ENCODE measurements at regions not wholly inside any gene's neighbourhood (a gene's known extent, or its start where the extent isn't known, plus 50 kb on each side); places are given as distances from the start of the nearest gene placed in this dataset.

GRCh38 chr3:168443965-168444364, 348.2 kb upstream of the GOLIM4 start:
- no peaks in the 10 kb centered on the region for H4K20me1 ChIP-seq (ENCODE audit: insufficient read depth, poor library complexity, severe bottlenecking)
- H3K9me2 ChIP-seq (replicated peaks; ENCODE audit: insufficient read depth), result no peaks in the 10 kb centered on the region
- H3K4me1 ChIP-seq (ENCODE audit: insufficient read depth), result no peaks in the 10 kb centered on the region
- H3K27me3 ChIP-seq, result no peaks in the 10 kb centered on the region
- no peak overlapping the region for H2AFZ ChIP-seq
- H3K4me3 ChIP-seq, result no peak overlapping the region
- TF ChIP-seq EZH2phosphoT487 (IDR thresholded peaks at IDR 0.05; ENCODE audit: low read depth, severe bottlenecking, unreplicated experiment), result no peak
- no peak for TF ChIP-seq CTCF (IDR thresholded peaks at IDR 0.05; ENCODE audit: poor library complexity)
- no peak for TF ChIP-seq EZH2 (IDR thresholded peaks at IDR 0.05; ENCODE audit: borderline replicate concordance)
- H3K27ac ChIP-seq, result no peak overlapping the region
- 53% methylated on average over 1 of the region's 1 CpG for whole genome bisulfite sequencing (ENCODE audit: low lambda C conversion rate, missing lambda C conversion rate)
- H3K4me2 ChIP-seq, result no peak overlapping the region
- no peak for DNase-seq (ENCODE audit: low spot score)
- H3K9me3 ChIP-seq (ENCODE audit: low read depth), result no peaks in the 10 kb centered on the region
- H3K79me2 ChIP-seq, result no peaks in the 10 kb centered on the region
- H3K36me3 ChIP-seq (replicated peaks; ENCODE audit: insufficient read depth, low read depth), result no peaks in the 10 kb centered on the region

- WGBS (ENCODE audit: low lambda C conversion rate, missing lambda C conversion rate), result 53% methylated on average over 2 of the region's 2 CpGs
- Histone ChIP-seq H3K36me3 (replicated peaks; ENCODE audit: insufficient read depth, low read depth) (no peaks in the 10 kb centered on the region), H4K20me1 (ENCODE audit: insufficient read depth, poor library complexity, severe bottlenecking) (no peaks in the 10 kb centered on the region), H3K9me2 (replicated peaks; ENCODE audit: insufficient read depth) (no peaks in the 10 kb centered on the region), H3K27me3 (no peaks in the 10 kb centered on the region), H3K9me3 (ENCODE audit: low read depth) (no peaks in the 10 kb centered on the region), H3K4me1 (ENCODE audit: insufficient read depth) (no peaks in the 10 kb centered on the region), H2AFZ (no peak overlapping the region), H3K79me2 (no peaks in the 10 kb centered on the region), H3K4me3 (no peak overlapping the region), H3K27ac (no peak overlapping the region), H3K4me2 (no peak overlapping the region)
- no peak for DNase-seq (ENCODE audit: low spot score)
- no peak for TF ChIP-seq CTCF (IDR thresholded peaks at IDR 0.05; ENCODE audit: poor library complexity)
- no peak for TF ChIP-seq EZH2 (IDR thresholded peaks at IDR 0.05; ENCODE audit: borderline replicate concordance)
- TF ChIP-seq EZH2phosphoT487 (IDR thresholded peaks at IDR 0.05; ENCODE audit: low read depth, severe bottlenecking, unreplicated experiment), result no peak
Observed at GRCh38 chr3:168442502-168442901, 346.8 kb upstream of the GOLIM4 start.

- Histone ChIP-seq H3K4me1 (ENCODE audit: insufficient read depth) (no peaks in the 10 kb centered on the region), H2AFZ (no peak overlapping the region), H4K20me1 (ENCODE audit: insufficient read depth, poor library complexity, severe bottlenecking) (no peaks in the 10 kb centered on the region), H3K36me3 (replicated peaks; ENCODE audit: insufficient read depth, low read depth) (no peaks in the 10 kb centered on the region), H3K79me2 (no peaks in the 10 kb centered on the region), H3K9me2 (replicated peaks; ENCODE audit: insufficient read depth) (no peaks in the 10 kb centered on the region), H3K27ac (no peak overlapping the region), H3K4me3 (no peak overlapping the region), H3K4me2 (no peak overlapping the region), H3K27me3 (no peaks in the 10 kb centered on the region), H3K9me3 (ENCODE audit: low read depth) (no peaks in the 10 kb centered on the region)
- 95% methylated on average over 1 of the region's 1 CpG for WGBS (ENCODE audit: low lambda C conversion rate, missing lambda C conversion rate)
- TF ChIP-seq CTCF (IDR thresholded peaks at IDR 0.05; ENCODE audit: poor library complexity) (no peak), EZH2phosphoT487 (IDR thresholded peaks at IDR 0.05; ENCODE audit: low read depth, severe bottlenecking, unreplicated experiment) (no peak)
- DNase-seq (ENCODE audit: low spot score), result no peak
Observed at GRCh38 chr3:168436245-168436724, 340.6 kb upstream of the GOLIM4 start.

- H3K79me2 ChIP-seq, result no peaks in the 10 kb centered on the region
- 83% methylated on average over 2 of the region's 2 CpGs for WGBS (ENCODE audit: low lambda C conversion rate, missing lambda C conversion rate)
- H3K4me1 ChIP-seq (ENCODE audit: insufficient read depth), result no peaks in the 10 kb centered on the region
- H3K9me3 ChIP-seq (ENCODE audit: low read depth), result no peaks in the 10 kb centered on the region
- H3K9me2 ChIP-seq (replicated peaks; ENCODE audit: insufficient read depth), result no peaks in the 10 kb centered on the region
- H4K20me1 ChIP-seq (ENCODE audit: insufficient read depth, poor library complexity, severe bottlenecking), result no peaks in the 10 kb centered on the region
- no peak overlapping the region for H3K4me3 ChIP-seq
- H3K36me3 ChIP-seq (replicated peaks; ENCODE audit: insufficient read depth, low read depth), result no peaks in the 10 kb centered on the region
- H3K27me3 ChIP-seq, result no peaks in the 10 kb centered on the region
- TF ChIP-seq CTCF (IDR thresholded peaks at IDR 0.05; ENCODE audit: poor library complexity) (no peak), EZH2phosphoT487 (IDR thresholded peaks at IDR 0.05; ENCODE audit: low read depth, severe bottlenecking, unreplicated experiment) (no peak), EZH2 (IDR thresholded peaks at IDR 0.05; ENCODE audit: borderline replicate concordance) (no peak)
- no peak overlapping the region for H3K4me2 ChIP-seq
- H3K27ac ChIP-seq, result no peak overlapping the region
- no peak for DNase-seq (ENCODE audit: low spot score)
- no peak overlapping the region for H2AFZ ChIP-seq
Observed at GRCh38 chr3:168431491-168431890, 335.8 kb upstream of the GOLIM4 start.
